Right hindlimb (tissue), 1 donor: ENCODE measurements at regions not wholly inside any gene's neighbourhood (a gene's known extent, or its start where the extent isn't known, plus 50 kb on each side); places are given as distances from the start of the nearest gene placed in this dataset.

Source experiments
- DNase-seq: peaks from one replicate; pipeline ENCODE4 v3.0.0-alpha.2; 2018

DNA sequence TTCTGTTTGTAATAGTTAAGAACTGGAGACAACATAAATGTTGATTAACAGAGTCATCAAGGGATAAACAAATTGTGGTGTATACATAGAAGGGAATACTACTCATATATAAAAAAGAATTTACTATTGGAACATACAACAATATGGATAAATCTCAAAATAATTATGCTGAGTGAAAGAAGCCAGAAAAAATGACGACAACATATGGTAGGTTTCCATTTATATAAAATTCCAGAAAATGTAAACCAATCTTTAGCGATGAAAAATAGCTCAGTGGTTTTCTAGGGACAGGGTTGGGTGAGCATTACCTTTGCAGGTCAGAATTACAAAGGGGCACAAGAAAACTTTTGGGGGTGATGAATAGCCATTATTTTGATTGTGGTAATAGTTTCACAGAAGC lies 431.6 kb downstream of the PTPRU start:
- DNase-seq: no peak

GRCh38 chr1:29664711-29665110 lies 428.4 kb downstream of the PTPRU start:
- DNase-seq: no peak

DNA sequence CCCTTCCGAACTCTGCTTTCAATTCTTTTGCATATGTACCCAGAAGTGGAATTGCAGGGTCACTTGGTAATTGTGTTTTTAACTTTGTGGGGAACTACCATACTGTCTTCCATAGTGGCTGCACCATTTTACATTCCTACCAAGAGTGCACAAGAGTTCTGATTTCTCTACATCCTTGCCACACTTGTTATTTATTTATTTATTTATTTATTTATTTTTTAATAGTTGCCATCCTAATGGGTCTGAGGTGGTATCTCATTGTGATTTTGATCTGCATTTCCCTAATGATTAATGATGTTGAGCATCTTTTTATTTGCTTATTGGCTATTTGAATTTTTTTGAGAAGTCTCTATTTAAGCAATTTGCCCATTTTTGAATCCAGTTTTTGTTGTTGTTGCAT lies 422.4 kb downstream of the PTPRU start:
- no peak for DNase-seq

DNA sequence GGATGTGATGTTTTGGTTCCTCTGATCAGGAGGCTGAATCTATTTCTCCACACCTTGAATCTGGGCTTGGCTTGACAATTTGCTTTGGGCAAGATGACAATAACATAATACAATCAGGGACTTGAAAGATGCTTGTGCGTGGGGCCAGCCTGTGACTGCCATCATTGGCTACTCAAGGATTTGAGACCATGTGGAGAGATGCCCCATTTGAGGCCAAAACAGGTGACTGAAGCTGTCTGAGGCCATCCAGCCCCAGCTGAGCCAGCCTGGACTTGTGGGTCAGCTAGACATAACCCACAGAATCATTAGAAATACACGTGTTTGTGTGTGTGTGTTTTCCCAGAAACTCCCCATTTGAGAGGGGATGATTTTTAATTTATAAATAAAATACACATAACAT lies 421.5 kb downstream of the PTPRU start:
- no peak for DNase-seq

DNA sequence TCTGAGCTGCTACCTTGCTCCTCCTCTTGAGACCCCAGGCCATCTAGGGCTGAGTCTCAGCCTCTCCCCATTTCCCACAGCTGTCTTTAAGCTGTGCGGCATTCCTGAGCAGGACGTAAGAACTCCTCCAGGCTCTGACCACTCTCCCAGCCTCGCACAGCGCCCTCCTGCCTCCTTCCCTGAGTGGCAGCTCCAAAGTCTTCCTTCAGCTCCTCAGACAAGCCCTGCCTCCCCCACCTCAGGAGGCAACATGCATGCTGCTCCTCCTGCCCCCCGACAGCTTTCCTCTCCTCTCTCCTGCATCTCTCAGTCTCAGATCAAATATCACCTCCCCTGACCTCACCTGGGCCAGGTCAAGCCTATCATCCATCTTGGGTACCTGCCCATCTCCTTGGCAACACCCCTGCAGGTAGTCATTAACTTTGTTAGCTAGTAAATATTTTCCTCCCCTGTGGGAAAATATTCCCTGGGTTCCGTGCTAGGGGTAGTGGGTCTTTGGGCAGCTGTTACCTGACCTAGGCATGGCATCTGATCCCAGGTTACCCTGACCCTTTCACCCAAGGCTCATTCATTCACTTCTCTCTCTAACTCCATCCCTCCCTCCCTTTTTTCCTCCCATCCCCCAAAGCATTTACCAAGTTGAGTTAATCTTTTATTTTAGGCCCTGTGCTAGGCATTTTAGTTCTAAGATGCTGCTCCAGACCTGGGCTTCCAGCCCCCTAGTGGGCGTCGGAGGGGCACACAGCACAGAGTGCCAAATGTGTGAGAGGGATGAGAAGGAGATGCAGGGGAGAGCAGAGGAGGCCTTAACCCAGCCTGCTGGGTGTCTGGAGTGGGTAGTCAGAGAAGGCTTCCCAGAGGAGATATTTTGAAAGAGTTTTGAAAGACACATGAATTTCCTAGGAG lies 419.9 kb downstream of the PTPRU start:
- no peak for DNase-seq

DNA sequence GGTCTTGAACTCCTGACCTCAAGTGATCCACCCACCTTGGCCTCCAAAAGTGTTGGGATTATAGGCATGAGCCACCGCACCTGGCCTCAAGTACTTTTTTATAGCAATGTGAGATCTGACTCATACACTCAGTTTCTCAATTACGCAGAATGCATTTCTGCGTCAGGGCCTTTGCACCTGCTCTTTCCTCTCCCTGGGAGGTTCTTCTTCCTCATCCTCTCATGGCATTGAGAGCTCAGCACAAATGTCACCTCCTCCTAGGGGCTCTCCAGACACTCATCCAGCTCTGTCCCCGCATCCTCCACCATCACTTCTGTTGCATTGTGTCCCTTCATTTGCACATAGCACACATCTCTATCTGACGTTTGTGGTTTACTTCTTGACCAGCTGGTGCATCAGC lies 418.8 kb downstream of the PTPRU start:
- DNase-seq: no peak

- DNase-seq: no peak
Measured at GRCh38 chr1:29653886-29654450, 417.6 kb downstream of the PTPRU start.

DNA sequence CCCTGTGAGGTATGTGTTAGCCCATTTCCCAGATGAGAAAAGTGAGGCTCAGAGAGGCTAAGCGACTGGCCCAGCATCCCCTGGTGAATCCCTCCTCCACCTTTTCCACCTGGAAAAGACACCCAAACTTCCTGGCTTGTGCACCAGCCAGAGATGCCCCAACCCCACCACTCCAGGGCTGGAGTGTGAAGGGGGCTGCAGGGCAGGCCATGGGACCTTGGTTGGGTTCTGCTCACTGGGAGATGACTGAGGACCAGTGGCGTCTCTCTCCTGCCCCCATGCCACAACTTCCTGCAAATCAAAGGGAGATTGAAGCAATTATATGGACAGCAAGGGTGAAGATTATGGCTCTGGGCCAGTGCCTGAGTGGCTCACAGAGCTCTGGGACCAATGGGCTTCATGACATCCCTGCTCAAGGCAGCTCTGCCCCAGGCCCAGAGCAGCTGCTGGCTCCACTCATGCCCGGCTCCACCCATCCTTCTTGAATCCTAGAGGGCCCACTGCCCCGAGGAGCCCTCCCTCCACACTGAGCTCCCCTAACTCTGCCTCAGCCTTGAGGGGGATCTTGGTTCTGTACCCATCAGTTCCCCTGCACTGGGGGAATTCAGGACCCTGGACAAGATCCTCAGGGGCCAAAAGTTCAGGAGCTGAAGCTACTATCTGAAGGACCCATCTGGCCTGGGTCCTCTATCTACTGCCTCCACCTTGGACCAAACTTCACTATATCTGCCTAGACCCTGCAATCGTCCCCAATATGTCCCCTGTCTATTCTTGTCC lies 416.9 kb downstream of the PTPRU start:
- DNase-seq: no peak

GRCh38 chr1:29651684-29652665 lies 415.7 kb downstream of the PTPRU start:
- no peak for DNase-seq

- DNase-seq: no peak
Measured at GRCh38 chr1:29651246-29651645, 414.9 kb downstream of the PTPRU start.

DNA sequence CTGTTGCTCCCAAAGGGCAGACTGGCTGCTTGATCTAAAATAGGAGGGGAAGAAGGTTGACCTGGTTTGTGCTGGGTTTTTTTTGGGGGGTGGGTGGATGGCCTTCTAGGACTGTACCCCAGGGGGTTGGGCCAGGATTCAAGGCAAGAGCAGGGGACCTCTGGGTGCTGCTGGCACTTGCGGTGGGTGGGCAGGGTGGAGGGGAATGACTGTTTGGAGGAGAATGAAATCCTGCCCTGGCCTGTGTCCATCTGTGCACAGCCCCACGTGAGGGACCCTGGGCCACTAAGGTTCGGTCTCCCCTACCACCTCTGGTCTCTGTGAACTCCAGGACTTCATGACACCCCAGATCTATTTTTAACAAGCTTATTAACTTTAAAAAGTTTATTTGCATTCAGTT lies 414.2 kb downstream of the PTPRU start:
- DNase-seq: no peak

DNA sequence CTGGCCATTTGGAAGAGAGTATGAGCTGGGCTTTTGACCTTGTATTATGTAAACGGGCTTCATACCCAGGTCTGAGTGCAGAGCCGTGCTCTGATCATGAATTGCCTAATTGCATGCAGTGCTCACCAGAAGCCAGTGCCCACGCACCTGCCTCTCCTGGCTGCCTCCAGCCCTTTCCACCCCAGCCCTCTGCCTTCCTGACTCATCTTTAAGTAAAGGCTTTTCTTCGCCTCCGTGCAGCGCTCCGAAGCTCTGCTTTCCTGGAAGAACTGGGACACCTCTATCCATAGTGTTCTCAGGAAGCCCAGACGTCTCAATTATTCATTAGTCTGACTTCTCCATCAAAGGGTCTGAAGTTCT lies 413.7 kb downstream of the PTPRU start:
- no peak for DNase-seq

- DNase-seq: no peak
Measured at GRCh38 chr1:29649189-29650040, 413.1 kb downstream of the PTPRU start.

DNA sequence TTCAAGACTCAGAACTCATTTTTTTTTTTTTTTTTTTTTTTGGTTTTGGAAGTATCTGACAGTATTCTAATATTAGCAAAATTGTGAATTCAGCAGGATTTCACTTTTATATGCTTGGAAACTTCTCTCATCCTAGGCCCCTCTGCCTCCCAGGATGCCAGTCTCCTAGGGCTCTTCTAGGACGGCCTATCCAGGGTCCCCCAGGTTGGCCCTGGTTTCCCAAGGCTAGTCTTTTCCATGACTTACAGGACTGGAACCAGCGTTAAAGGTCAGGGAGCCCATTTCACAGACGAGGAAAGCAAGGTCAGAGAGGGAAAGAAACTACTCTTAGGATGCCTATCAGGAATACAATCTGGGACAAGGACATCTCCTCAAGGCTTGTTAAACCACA lies 412.5 kb downstream of the PTPRU start:
- DNase-seq: no peak

DNA sequence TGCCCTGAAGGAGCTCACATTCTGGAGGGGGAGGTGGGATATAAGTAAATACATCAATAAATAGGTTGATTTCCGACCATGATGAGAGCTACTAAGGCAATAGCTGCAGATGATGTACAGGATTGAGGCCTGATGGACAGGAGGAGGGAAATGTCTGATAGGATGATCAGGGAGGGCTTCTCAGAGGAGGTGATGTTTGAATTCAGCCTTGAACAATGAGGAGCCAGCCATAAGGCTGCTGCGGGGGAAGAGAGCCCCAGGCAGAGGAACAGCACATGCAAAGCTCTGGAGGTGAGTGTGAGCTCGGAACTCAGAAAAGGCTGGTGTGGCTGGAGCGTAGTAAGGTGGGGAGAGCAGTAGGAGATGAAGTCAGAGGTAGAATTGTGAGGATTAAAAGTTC lies 411.7 kb downstream of the PTPRU start:
- DNase-seq: no peak

GRCh38 chr1:29647581-29647980 lies 411.3 kb downstream of the PTPRU start:
- DNase-seq: no peak

DNA sequence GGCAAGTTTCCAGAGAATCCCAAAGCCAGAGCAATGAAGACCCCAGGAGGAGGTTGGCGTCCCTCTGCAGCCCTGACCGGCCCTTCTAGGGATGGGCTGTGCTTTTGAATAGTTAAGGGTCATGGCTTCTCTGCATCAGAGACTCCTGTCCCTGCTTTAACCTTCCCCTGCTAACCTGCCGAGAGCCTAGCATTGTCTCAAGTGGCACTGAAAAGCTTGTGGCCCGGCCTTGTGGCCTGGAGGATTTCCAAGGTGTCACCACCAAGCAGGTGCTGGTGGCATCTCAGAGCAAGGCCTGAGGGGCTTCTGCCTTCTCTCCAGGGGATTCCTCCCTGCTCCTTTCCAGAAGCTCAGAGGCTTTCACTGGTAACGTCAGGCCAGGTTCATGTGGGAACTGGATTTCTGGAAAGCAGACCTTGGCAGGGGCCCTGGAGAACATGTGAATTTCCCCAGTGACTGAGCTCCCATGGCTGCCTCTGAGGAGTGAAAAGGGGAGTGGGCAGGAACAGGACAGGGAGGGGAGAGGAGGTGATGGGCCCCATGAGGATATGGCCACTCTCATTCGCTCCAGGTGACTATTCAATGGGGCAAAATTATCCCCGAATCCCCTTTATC lies 409.9 kb downstream of the PTPRU start:
- no peak for DNase-seq

DNA sequence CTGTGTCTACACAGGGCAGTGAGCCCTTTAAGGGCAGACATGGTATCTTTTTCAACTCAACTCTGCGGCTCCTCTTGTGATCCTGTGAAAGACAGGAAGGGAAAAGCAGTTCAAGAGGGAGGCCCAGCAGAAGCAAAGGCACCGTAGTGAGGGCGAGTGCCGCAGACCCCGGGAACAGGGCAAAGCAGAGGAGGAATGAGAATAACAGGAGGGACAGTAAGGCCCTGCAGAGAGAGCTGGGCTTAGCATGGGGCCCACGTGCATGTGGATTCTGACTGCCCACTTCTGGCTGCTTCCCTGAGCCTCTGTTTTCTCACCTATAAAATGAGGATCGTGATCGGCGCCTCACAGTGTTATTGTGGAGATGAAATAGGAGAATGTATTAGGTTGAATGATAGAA lies 409.3 kb downstream of the PTPRU start:
- DNase-seq: no peak

- DNase-seq: no peak
Measured at GRCh38 chr1:29644812-29645211, 408.5 kb downstream of the PTPRU start.

GRCh38 chr1:29643838-29644440 lies 407.6 kb downstream of the PTPRU start:
- DNase-seq: no peak

DNA sequence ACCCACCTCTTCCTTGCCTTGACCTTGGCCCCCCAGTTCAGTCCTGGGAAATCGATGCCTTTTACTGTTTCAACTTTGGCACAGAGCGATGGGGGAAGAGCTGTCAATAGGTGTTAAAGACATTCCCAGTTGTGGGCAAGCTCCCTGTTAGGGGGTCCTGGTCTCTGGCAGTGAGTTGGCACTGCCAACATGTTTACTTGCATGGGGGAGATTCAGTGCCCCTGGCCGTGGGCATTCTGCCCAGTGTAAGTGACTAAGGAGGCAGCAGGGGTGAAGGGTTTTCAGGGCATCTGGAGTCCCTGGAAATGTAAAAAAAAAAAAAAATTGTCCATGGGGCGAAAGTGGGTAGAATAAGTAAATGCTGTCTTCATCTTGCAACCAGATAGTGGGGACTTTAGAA lies 407.0 kb downstream of the PTPRU start:
- DNase-seq: no peak
